ENCODE measurements at regions not wholly inside any gene's neighbourhood (a gene's known extent, or its start where the extent isn't known, plus 50 kb on each side); places are given as distances from the start of the nearest gene placed in this dataset.
"Not testable (repeated sequence)": the region's sequence is repeated elsewhere in the genome, so short reads cannot be mapped to it uniquely, and the experiment has no call there.

DNA sequence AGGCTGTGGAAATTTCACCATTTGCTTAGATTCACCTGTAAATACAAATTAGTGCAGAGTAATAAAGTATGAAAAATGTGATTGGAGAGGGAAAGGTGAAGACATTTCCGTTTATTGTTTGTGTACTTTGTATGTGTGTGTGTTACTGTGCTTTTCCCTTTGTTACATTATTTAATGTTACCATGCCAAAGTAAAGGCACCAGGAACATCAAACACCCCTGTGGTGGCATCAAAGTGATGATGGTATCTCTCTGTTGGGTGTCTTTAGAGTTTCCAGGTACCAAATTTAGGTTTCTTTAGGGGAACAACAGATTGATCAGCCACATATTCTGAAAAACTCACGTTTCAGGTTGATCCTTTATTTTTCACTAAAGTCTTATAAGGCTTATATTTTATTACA lies 189.0 kb upstream of the FBXO33 start:
- ATAC-seq (no peak), DNase-seq (no peak)
- H3K4me3 ChIP-seq (ENCODE audit: low read length) = no peak overlapping the region
- H3K27ac ChIP-seq (ENCODE audit: low read length) = no peak overlapping the region
- WGBS = 76% methylated on average over 2 of the region's 2 CpGs
- H3K4me1 ChIP-seq (ENCODE audit: control insufficient read depth, insufficient read depth, low read length) = no peaks in the 10 kb centered on the region
- intact Hi-C loops (cut with DNase I) = no loop called here
- no peaks in the 10 kb centered on the region for H3K9me3 ChIP-seq (ENCODE audit: control insufficient read depth, low read length)
- no peaks in the 10 kb centered on the region for H3K27me3 ChIP-seq (ENCODE audit: control insufficient read depth, insufficient read depth)

DNA sequence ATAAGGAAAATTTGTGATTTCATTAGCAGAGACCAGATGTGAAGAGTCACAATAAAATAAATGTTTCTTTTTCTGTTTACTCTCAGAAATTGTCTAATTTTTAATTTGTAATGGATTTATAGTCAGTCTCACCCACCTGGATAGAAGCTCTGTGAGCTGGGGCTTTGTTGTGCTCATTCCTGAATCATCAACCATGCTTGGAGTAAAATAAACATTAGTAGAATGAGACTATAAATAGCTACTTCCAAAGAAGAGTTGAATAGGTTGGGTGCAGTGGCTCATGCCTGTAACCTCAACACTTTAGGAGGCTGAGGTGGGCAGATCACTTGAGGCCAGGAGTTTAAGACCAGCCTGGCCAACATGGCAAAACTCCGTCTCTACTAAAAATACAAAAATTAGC lies 185.3 kb upstream of the FBXO33 start:
- intact Hi-C loops (cut with DNase I) = no loop called here
- Histone ChIP-seq H3K4me1 (ENCODE audit: control insufficient read depth, insufficient read depth, low read length) (no peaks in the 10 kb centered on the region), H3K9me3 (ENCODE audit: control insufficient read depth, low read length) (no peaks in the 10 kb centered on the region), H3K27me3 (ENCODE audit: control insufficient read depth, insufficient read depth) (no peaks in the 10 kb centered on the region), H3K4me3 (ENCODE audit: low read length) (no peak overlapping the region), H3K27ac (ENCODE audit: low read length) (no peak overlapping the region)
- DNase-seq (no peak), ATAC-seq (no peak)
- 89% methylated on average over 1 of the region's 1 CpG for WGBS

DNA sequence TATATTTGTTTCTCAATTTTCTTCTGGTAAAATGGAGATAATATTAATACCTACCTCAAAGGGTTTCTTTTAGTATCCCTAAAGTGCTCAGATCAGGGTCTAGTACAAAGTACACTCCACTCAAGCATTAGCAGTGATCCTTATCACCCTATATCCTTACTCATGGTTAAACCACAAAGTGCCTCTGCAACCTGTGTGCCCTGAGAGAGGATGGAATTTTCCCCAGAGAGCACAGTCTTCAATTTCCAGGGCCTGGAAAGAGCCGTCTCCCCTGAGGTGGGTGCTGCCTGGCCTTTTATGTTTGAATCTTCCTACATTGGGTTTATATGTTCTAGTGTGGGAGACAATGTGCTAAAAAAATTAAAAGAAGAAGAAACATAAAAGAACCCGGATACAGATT lies 183.1 kb upstream of the FBXO33 start:
- no peak for ATAC-seq
- WGBS = 82% methylated on average over 2 of the region's 2 CpGs

DNA sequence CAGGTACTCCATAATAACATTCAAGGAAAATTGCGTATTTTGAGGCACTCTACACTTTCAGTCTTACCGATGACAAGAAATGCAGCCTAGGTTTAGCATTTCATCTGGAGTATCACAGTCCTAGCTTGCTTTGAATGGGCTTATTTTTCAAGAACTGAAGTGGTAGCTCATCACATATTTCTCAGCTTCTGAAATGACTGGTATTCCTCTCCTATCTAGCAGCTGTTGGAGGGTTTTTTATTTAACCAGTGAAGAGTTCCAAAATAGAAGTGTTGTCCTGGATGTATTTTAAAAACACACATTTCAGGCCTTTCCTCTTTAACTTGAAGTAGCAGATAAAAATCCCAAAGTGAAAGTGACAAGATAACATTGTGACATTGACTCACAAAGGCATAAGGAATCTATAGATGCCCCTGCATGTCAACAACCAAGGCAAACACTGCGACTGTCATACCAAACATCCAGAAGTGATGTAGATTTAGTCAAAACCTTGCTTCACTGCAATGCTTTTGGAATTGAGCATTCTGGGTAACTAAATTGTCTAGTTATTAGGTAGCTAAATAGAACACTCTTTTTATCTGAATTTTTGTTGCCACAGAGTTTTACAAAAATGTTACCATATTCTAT lies 182.2 kb upstream of the FBXO33 start:
- intact Hi-C loops (cut with DNase I) = no loop called here
- 53% methylated on average over 3 of the region's 3 CpGs for WGBS
- no peaks in the 10 kb centered on the region for H3K27me3 ChIP-seq (ENCODE audit: control insufficient read depth, insufficient read depth)
- no peak overlapping the region for H3K4me3 ChIP-seq (ENCODE audit: low read length)
- H3K9me3 ChIP-seq (ENCODE audit: control insufficient read depth, low read length) = no peaks in the 10 kb centered on the region
- no peaks in the 10 kb centered on the region for H3K4me1 ChIP-seq (ENCODE audit: control insufficient read depth, insufficient read depth, low read length)
- no peak for ATAC-seq
- no peak overlapping the region for H3K27ac ChIP-seq (ENCODE audit: low read length)
- DNase-seq = no peak

More for the DNA sequence above, 183.1 kb upstream of the FBXO33 start:
- H3K4me3 ChIP-seq (ENCODE audit: low read length) = no peak overlapping the region
- DNase-seq = no peak
- no peaks in the 10 kb centered on the region for H3K9me3 ChIP-seq (ENCODE audit: control insufficient read depth, low read length)
- intact Hi-C loops (cut with DNase I) = no loop called here
- no peaks in the 10 kb centered on the region for H3K4me1 ChIP-seq (ENCODE audit: control insufficient read depth, insufficient read depth, low read length)
- no peak overlapping the region for H3K27ac ChIP-seq (ENCODE audit: low read length)
- no peaks in the 10 kb centered on the region for H3K27me3 ChIP-seq (ENCODE audit: control insufficient read depth, insufficient read depth)

DNA sequence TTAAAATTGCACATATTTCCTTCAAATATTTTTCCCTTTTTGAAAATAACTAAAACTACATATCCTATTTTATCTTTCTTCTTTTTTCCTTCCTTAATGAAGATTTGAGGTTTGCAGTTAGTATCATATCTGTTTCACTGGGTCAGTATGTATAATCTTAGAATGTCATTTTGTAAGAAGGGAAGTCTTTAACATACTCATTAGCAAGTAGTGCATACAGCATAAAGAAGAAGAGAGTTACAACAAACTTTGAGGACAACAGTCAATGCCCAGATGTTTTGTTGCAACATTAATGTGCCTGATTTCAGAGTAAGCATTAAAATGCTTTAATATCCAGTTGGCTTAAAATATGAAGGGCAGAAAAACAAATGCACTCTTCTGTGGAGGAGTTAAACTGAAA lies 176.9 kb upstream of the FBXO33 start:
- Histone ChIP-seq H3K27ac (ENCODE audit: low read length) (no peak overlapping the region), H3K4me3 (ENCODE audit: low read length) (no peak overlapping the region), H3K27me3 (ENCODE audit: control insufficient read depth, insufficient read depth) (no peaks in the 10 kb centered on the region), H3K4me1 (ENCODE audit: control insufficient read depth, insufficient read depth, low read length) (no peaks in the 10 kb centered on the region), H3K9me3 (ENCODE audit: control insufficient read depth, low read length) (no peaks in the 10 kb centered on the region)
- intact Hi-C loops (cut with DNase I) = no loop called here
- ATAC-seq = no peak
- DNase-seq = no peak

DNA sequence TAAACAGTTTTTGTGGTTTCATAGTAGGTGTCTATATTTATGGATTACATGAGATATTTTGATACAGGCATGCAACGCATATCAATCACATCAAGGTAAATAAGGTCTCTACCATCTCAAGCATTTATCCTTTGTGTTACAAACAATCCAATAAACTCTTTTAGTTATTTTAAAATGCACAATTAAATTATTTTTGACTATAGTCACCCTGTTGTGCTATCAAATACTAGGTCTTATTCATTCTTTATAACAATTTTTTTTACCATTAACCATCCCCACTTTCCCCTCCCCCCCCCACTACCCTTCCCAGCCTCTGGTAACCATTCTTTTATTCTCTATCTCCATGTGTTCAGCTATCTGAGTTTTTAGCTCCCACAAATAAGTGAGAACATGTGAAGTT lies 175.7 kb upstream of the FBXO33 start:
- 99% methylated on average over 1 of the region's 1 CpG for WGBS
- intact Hi-C loops (cut with DNase I) = no loop called here
- no peak for DNase-seq
- Histone ChIP-seq H3K27me3 (ENCODE audit: control insufficient read depth, insufficient read depth) (no peaks in the 10 kb centered on the region), H3K9me3 (ENCODE audit: control insufficient read depth, low read length) (no peaks in the 10 kb centered on the region), H3K27ac (ENCODE audit: low read length) (no peak overlapping the region), H3K4me1 (ENCODE audit: control insufficient read depth, insufficient read depth, low read length) (no peaks in the 10 kb centered on the region), H3K4me3 (ENCODE audit: low read length) (no peak overlapping the region)
- ATAC-seq = no peak

DNA sequence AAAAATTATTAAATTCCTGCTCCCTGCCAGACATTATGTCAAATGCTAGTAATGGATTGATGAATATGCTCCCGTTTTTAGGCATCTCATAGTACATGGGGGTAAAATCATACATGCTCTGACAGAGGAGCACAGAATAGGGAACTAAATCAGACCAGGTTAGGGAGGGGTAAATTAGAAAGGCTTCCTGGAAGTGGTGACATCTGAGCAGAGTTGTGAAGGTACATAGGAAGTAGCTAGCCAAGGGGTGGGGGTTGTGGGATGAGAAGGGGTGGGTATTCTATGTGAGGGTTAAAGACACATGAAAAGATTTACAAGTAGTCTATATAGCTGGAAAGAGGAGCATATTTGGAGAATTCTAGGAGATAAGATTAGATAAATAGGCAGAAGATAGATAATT lies 171.7 kb upstream of the FBXO33 start:
- Histone ChIP-seq H3K27me3 (ENCODE audit: control insufficient read depth, insufficient read depth) (no peaks in the 10 kb centered on the region), H3K27ac (ENCODE audit: low read length) (no peak overlapping the region), H3K4me1 (ENCODE audit: control insufficient read depth, insufficient read depth, low read length) (no peaks in the 10 kb centered on the region), H3K9me3 (ENCODE audit: control insufficient read depth, low read length) (no peaks in the 10 kb centered on the region), H3K4me3 (ENCODE audit: low read length) (no peak overlapping the region)
- WGBS = 76% methylated on average over 1 of the region's 1 CpG
- intact Hi-C loops (cut with DNase I) = no loop called here
- DNase-seq (no peak), ATAC-seq (no peak)

DNA sequence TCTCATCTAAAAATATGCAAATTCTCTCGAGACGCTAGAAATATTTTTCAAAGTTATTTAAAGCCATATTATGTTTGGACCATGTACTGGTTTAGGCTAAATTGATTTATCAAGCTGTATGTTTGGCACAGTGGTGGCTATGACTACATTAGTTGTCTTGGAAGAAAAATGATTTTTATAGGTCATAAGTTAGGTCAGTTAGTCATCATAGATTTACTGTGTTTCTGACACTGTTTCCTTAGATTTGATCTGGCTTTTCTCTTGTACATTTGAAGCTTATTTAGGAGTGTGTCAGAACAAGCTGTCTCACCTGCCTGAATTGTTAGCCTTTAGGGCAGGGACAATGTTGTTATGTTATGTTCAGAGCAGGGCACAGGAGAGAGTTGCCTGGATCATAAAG lies 161.1 kb upstream of the FBXO33 start:
- no peaks in the 10 kb centered on the region for H3K4me1 ChIP-seq (ENCODE audit: control insufficient read depth, insufficient read depth, low read length)
- H3K9me3 ChIP-seq (ENCODE audit: control insufficient read depth, low read length) = no peaks in the 10 kb centered on the region
- no peak overlapping the region for H3K4me3 ChIP-seq (ENCODE audit: low read length)
- ATAC-seq (no peak), DNase-seq (no peak)
- WGBS = 61% methylated on average over 2 of the region's 2 CpGs
- no peak overlapping the region for H3K27ac ChIP-seq (ENCODE audit: low read length)
- intact Hi-C loops (cut with DNase I) = no loop called here
- H3K27me3 ChIP-seq (ENCODE audit: control insufficient read depth, insufficient read depth) = no peaks in the 10 kb centered on the region

DNA sequence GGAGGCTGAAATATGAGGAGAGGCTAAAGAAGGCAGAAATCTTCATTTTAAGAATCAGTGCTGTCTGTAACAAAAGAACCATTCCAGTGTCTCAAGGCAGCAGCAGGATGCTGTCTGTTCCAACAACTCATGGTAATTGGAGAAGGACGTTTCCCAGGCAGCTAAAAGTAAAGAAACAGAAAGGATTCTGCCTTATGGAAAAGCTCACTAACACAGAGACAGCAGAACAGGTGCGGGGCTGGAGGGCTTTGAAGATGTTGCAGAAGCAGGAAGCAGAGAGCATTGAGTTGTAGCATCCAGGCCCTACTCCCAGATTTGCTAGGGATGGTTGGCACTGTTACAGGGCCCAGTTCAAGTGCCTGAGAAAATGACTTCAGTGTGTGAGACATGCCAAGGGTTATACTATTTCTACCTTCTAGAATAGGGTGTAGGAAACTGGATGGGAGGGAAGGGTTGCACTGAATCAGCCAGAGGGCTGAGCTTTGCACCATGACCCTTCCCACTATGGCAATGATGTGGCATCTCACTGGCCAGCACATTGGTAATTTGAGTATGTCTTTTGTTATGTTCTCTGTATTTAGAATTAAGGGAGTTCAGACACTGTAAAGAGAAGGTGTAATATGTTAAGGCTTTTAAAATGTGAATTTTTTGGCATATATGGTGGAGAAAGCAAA lies 160.0 kb upstream of the FBXO33 start:
- H3K4me1 ChIP-seq (ENCODE audit: control insufficient read depth, insufficient read depth, low read length) = no peaks in the 10 kb centered on the region
- 54% methylated on average over 2 of the region's 2 CpGs for WGBS
- DNase-seq = no peak
- no peaks in the 10 kb centered on the region for H3K27me3 ChIP-seq (ENCODE audit: control insufficient read depth, insufficient read depth)
- no peak for ATAC-seq
- intact Hi-C loops (cut with DNase I) = no loop called here
- no peak overlapping the region for H3K27ac ChIP-seq (ENCODE audit: low read length)
- H3K4me3 ChIP-seq (ENCODE audit: low read length) = no peak overlapping the region
- H3K9me3 ChIP-seq (ENCODE audit: control insufficient read depth, low read length) = no peaks in the 10 kb centered on the region

DNA sequence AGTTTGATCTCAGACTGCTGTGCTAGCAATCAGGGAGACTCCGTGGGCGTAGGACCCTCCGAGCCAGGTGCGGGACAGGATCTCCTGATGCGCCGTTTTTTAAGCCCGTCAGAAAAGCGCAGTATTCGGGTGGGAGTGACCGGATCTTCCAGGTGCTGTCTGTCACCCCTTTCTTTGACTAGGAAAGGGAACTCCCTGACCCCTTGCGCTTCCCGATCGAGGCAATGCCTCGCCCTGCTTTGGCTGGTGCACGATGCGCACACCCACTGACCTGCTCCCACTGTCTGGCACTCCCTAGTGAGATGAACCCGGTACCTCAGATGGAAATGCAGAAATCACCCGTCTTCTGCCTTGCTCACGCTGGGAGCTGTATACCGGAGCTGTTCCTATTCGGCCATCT lies 157.6 kb upstream of the FBXO33 start:
- H3K27me3 ChIP-seq (ENCODE audit: control insufficient read depth, insufficient read depth); H3K9me3 ChIP-seq (ENCODE audit: control insufficient read depth, low read length); H3K27ac ChIP-seq (ENCODE audit: low read length); H3K4me3 ChIP-seq (ENCODE audit: low read length); intact Hi-C loops (cut with DNase I); DNase-seq; ATAC-seq; H3K4me1 ChIP-seq (ENCODE audit: control insufficient read depth, insufficient read depth, low read length): not testable (repeated sequence)
- 95% methylated on average over 21 of the region's 21 CpGs for WGBS

DNA sequence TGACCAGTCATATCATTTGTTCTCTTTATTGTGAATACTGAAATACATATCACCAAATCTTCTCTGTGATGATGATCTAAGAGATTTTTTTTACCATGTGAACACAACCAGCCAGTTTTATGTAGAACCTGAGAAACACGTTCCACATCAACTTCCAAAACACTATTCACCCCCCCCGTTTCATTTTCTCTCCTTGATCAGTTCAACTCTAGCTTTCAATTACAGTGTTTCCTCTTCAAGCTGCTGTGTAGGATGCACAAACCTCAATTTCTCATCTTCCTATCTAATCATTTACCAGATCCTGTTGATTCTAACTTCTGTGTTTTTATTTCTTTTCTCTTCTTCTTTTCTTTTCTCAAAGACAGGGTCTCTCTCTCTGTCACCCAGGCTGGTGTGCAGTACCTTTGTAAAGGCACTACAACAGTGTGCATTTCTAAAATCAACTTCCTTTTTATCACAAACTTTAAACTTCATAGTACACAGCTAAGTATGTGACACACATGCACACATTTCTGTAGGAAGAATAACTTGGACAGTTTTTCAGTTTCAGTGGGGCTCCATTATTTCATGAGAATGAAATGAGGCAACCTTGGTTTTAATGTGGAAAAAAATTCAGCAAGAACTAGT lies 149.9 kb upstream of the FBXO33 start:
- Histone ChIP-seq H3K27me3 (ENCODE audit: control insufficient read depth, insufficient read depth) (no peaks in the 10 kb centered on the region), H3K4me3 (ENCODE audit: low read length) (no peak overlapping the region), H3K27ac (ENCODE audit: low read length) (no peak overlapping the region), H3K9me3 (ENCODE audit: control insufficient read depth, low read length) (no peaks in the 10 kb centered on the region), H3K4me1 (ENCODE audit: control insufficient read depth, insufficient read depth, low read length) (no peaks in the 10 kb centered on the region)
- ATAC-seq (no peak), DNase-seq (no peak)
- intact Hi-C loops (cut with DNase I) = no loop called here
- WGBS = 30% methylated on average over 2 of the region's 2 CpGs

All from right cardiac atrium (tissue), 5 donors.